SH-SY5Y (cell line): ENCODE measurements at regions not wholly inside any gene's neighbourhood (a gene's known extent, or its start where the extent isn't known, plus 50 kb on each side); places are given as distances from the start of the nearest gene placed in this dataset.

ENCODE experiments used
- GATA2 ChIP-seq: IDR thresholded peaks from 2 replicates; pipeline ENCODE4 v1.6.1; 2011; ENCODE audit warnings: mild to moderate bottlenecking, low read depth, low read length
- GATA3 ChIP-seq: IDR thresholded peaks from 2 replicates; pipeline ENCODE4 v1.6.1; 2011; ENCODE audit warnings: low read depth, mild to moderate bottlenecking, low read length, moderate library complexity

DNA sequence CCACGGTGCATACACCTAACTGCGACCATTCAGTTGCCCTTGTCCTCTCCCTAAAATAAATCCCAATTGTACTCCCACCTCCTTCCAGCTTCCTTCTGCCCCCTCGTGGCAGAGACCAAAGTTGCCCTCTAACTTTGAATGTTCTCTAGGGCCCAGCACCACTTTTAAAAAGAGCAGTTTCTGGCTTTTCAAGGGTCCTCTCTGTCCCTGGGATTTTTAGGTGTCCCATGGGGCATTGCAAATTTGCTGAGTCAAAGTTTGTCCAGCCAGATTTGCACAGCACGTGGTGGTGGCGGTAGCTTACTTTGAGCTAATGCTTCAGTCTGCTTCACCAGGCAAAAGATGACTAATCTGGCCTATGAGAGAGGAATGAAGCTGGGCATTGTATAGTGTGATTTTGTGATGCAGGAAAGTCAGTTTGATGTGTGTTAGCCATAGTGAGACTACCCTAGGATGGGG is 100.2 kb downstream of the PERP start:
- TF ChIP-seq GATA2 (no peak), GATA3 (no peak)
